ENCODE measurements at regions not wholly inside any gene's neighbourhood (a gene's known extent, or its start where the extent isn't known, plus 50 kb on each side); places are given as distances from the start of the nearest gene placed in this dataset.

- no peak for TF ChIP-seq ELF4 (CRISPR knock-in tag; IDR thresholded peaks at IDR 0.05; ENCODE audit: low read depth)
- TF ChIP-seq ATF2 (CRISPR knock-in tag; IDR thresholded peaks at IDR 0.05; ENCODE audit: borderline replicate concordance, low read depth) = no peak
- TF ChIP-seq ETV6 (CRISPR knock-in tag; IDR thresholded peaks at IDR 0.05) = no peak
- no peak for TF ChIP-seq USF2 (CRISPR knock-in tag; IDR thresholded peaks at IDR 0.05)
- TF ChIP-seq E2F4 (CRISPR knock-in tag; IDR thresholded peaks at IDR 0.05; ENCODE audit: borderline replicate concordance, low read depth) = no peak
- no peak for TF ChIP-seq ATF6 (CRISPR knock-in tag; IDR thresholded peaks at IDR 0.05)
- TF ChIP-seq ZBTB21 (CRISPR knock-in tag; IDR thresholded peaks at IDR 0.05; ENCODE audit: borderline replicate concordance) = no peak
- TF ChIP-seq TCF7 (CRISPR knock-in tag; IDR thresholded peaks at IDR 0.05; ENCODE audit: low read depth) = no peak
- no peak for TF ChIP-seq PREB (CRISPR knock-in tag; IDR thresholded peaks at IDR 0.05; ENCODE audit: borderline replicate concordance)
- TF ChIP-seq SMAD3 (CRISPR knock-in tag; IDR thresholded peaks at IDR 0.05; ENCODE audit: borderline replicate concordance) = no peak
- no peak for TF ChIP-seq JUN (CRISPR knock-in tag; IDR thresholded peaks at IDR 0.05)
- TF ChIP-seq CTCF (IDR thresholded peaks at IDR 0.05) = no peak
- TF ChIP-seq ZNF121 (CRISPR knock-in tag; IDR thresholded peaks at IDR 0.05) = no peak
- TF ChIP-seq CREB1 (CRISPR knock-in tag; IDR thresholded peaks at IDR 0.05) = no peak
These were observed 383.2 kb downstream of the UQCRFS1 start for GRCh38 chr19:28829762-28830161.

Data from WTC11 (cell line).